ENCODE measurements at regions not wholly inside any gene's neighbourhood (a gene's known extent, or its start where the extent isn't known, plus 50 kb on each side); places are given as distances from the start of the nearest gene placed in this dataset.

- TF ChIP-seq EZH2 (IDR thresholded peaks at IDR 0.05; ENCODE audit: low read depth) (no peak), CTCF (conservative IDR thresholded peaks at IDR 0.05) (no peak)
These were observed 102.2 kb downstream of the SNX18 start for GRCh38 chr5:54619731-54620130.

All from PC-9 (cell line).